Naive B cell (primary cell): ENCODE measurements at regions not wholly inside any gene's neighbourhood (a gene's known extent, or its start where the extent isn't known, plus 50 kb on each side); places are given as distances from the start of the nearest gene placed in this dataset.

ENCODE experiments used
- ATAC-seq, 2 donors: fragments of 150-1000 bp; cut with Tn5 transposase; 2 replicates each; pipeline ENCODE4 v1.10.0; 2021; ENCODE audit warnings: low read depth in 2 of 2, mild to moderate bottlenecking in 2 of 2, moderate library complexity in 2 of 2
- DNase-seq: peaks from one replicate; pipeline ENCODE4 v3.0.0; 2022
- H3K27ac Mint-ChIP-seq, 6 donors: one replicate each; pipeline ENCODE4 v1.8.0; 2020 to 2022; ENCODE audit warnings: mild to moderate bottlenecking in 6 of 6, mixed read lengths in 6 of 6, moderate library complexity in 5 of 6, inconsistent platforms in 2 of 6
- H3K27me3 Mint-ChIP-seq, 3 donors: one replicate each; pipeline ENCODE4 v1.8.0; 2021 to 2022; ENCODE audit warnings: mixed read lengths in 3 of 3, mild to moderate bottlenecking in 1 of 3
- H3K36me3 Mint-ChIP-seq, 2 donors: one replicate each; pipeline ENCODE4 v1.8.0; 2020 to 2022; ENCODE audit warnings: mixed read lengths in 2 of 2, inconsistent platforms in 1 of 2, mild to moderate bottlenecking in 1 of 2
- H3K4me1 Mint-ChIP-seq, 3 donors: one replicate each; pipeline ENCODE4 v1.8.0; 2020 to 2022; ENCODE audit warnings: mixed read lengths in 3 of 3, inconsistent platforms in 1 of 3, mild to moderate bottlenecking in 1 of 3, moderate library complexity in 1 of 3
- H3K4me3 Mint-ChIP-seq, 8 donors: one replicate each; pipeline ENCODE4 v1.8.0; 2020 to 2022; ENCODE audit warnings: mild to moderate bottlenecking in 8 of 8, mixed read lengths in 8 of 8, moderate library complexity in 8 of 8, inconsistent platforms in 2 of 8
- H3K9me3 Mint-ChIP-seq, 7 donors: one replicate each; pipeline ENCODE4 v1.8.0; 2020 to 2022; ENCODE audit warnings: mixed read lengths in 7 of 7, mild to moderate bottlenecking in 5 of 7, inconsistent platforms in 2 of 7, moderate library complexity in 1 of 7

GRCh38 chr10:128375171-128375570, 248.9 kb upstream of the MKI67 start:
- Mint-ChIP-seq H3K36me3 (no peaks in the 10 kb centered on the region), H3K4me3 (no peak overlapping the region), H3K4me1 (no peaks in the 10 kb centered on the region), H3K9me3 (peaks cover 0 to 13% (median 3%) of the 10 kb centered on the region in 7 donors), H3K27me3 (peaks cover 6 to 10% (median 10%) of the 10 kb centered on the region in 3 donors), H3K27ac (no peak overlapping the region)
- DNase-seq (no peak), ATAC-seq (no peak)

- no peaks in the 10 kb centered on the region for H3K4me1 Mint-ChIP-seq
- ATAC-seq (no peak), DNase-seq (no peak)
- no peak overlapping the region for H3K27ac Mint-ChIP-seq
- H3K9me3 Mint-ChIP-seq, result peaks cover 0 to 6% (median 3%) of the 10 kb centered on the region in 7 donors
- H3K36me3 Mint-ChIP-seq, result no peaks in the 10 kb centered on the region
- H3K27me3 Mint-ChIP-seq, result peaks cover 6 to 10% (median 10%) of the 10 kb centered on the region in 3 donors
- no peak overlapping the region for H3K4me3 Mint-ChIP-seq
Measured at GRCh38 chr10:128377364-128377987, 251.3 kb upstream of the MKI67 start.

GRCh38 chr10:128377988-128378387, 251.8 kb upstream of the MKI67 start:
- H3K27me3 Mint-ChIP-seq, result peaks cover 6 to 10% (median 10%) of the 10 kb centered on the region in 3 donors

GRCh38 chr10:128380946-128381345, 254.7 kb upstream of the MKI67 start:
- Mint-ChIP-seq H3K9me3 (peaks cover 0 to 8% (median 4%) of the 10 kb centered on the region in 7 donors), H3K4me1 (no peaks in the 10 kb centered on the region), H3K36me3 (no peaks in the 10 kb centered on the region), H3K27me3 (peaks cover 6 to 13% (median 10%) of the 10 kb centered on the region in 3 donors), H3K27ac (peak overlapping the region in 1 of 6 donors; percentile 35), H3K4me3 (no peak overlapping the region)
- DNase-seq (no peak), ATAC-seq (no peak)

More at GRCh38 chr10:128377988-128378387, 251.8 kb upstream of the MKI67 start:
- no peaks in the 10 kb centered on the region for H3K36me3 Mint-ChIP-seq
- H3K27ac Mint-ChIP-seq, result no peak overlapping the region
- peaks cover 0 to 6% (median 3%) of the 10 kb centered on the region in 7 donors for H3K9me3 Mint-ChIP-seq
- no peaks in the 10 kb centered on the region for H3K4me1 Mint-ChIP-seq
- DNase-seq, result no peak
- ATAC-seq, result no peak
- no peak overlapping the region for H3K4me3 Mint-ChIP-seq

DNA sequence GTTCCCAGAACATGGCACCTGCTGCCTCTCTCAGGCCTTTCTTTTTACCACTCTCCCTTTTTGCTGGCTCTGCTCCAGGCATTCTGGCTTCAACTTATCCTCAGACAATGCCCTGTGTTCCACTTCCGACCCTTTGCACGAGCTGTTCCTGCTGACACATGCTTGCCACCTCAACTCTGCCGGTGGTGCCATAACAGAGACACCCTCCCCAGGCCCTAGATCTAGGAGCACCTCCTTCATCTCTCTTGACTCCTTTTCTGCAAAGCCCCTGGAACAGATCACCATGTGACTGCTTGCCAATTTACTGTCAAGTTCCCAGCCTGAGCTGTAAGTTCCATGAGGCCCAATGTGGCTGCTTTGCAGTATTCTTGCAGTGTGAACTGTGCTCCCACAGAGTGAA, 256.0 kb upstream of the MKI67 start:
- no peak overlapping the region for H3K27ac Mint-ChIP-seq
- ATAC-seq (no peak), DNase-seq (no peak)
- no peaks in the 10 kb centered on the region for H3K4me1 Mint-ChIP-seq
- H3K27me3 Mint-ChIP-seq, result peaks cover 6 to 18% (median 10%) of the 10 kb centered on the region in 3 donors
- no peak overlapping the region for H3K4me3 Mint-ChIP-seq
- H3K9me3 Mint-ChIP-seq, result peaks cover 0 to 5% (median 0%) of the 10 kb centered on the region in 7 donors
- H3K36me3 Mint-ChIP-seq, result no peaks in the 10 kb centered on the region

DNA sequence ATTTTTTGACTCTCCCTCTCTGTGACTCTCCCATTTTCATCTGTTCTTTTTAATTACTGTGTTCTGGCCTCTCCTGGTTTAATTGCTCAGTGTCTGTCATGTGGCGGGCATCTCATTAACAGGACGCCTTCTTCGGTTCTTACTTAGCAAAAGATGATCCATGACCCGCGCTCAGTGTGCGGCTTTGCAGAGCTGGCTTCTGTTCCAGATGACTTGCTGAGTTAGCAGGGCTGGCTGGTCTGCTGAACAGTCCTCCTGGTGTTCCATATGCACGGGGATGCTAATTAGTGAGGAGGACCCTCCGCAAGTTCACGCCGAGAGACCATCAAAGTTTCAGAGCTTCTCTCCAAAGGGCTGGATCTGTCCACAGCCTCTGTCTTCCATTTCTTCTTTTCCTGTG, 258.6 kb upstream of the MKI67 start:
- H3K9me3 Mint-ChIP-seq, result peaks cover 0 to 9% (median 2%) of the 10 kb centered on the region in 7 donors
- DNase-seq (no peak), ATAC-seq (no peak)
- no peaks in the 10 kb centered on the region for H3K4me1 Mint-ChIP-seq
- peaks cover 10 to 17% (median 11%) of the 10 kb centered on the region in 3 donors for H3K27me3 Mint-ChIP-seq
- no peaks in the 10 kb centered on the region for H3K36me3 Mint-ChIP-seq
- no peak overlapping the region for H3K27ac Mint-ChIP-seq
- no peak overlapping the region for H3K4me3 Mint-ChIP-seq

DNA sequence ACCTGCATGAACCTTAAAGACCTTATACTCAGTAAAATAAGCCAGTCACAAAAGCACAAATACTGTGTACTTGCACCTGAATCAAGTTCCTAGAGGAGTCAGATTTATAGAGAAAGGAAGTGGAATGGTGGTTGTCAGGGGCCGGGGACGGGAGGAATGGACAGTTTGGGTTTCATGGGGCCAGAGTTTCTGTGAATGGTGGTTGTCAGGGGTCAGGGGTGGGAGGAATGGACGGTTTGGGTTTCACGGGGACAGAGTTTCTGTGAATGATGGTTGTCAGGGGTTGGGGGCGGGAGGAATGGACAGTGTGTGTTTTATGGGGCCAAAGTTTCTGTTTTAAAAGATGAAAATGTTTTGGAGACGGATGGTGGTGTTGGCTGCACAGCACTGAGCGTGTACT, 260.0 kb upstream of the MKI67 start:
- H3K4me3 Mint-ChIP-seq, result no peak overlapping the region
- H3K9me3 Mint-ChIP-seq, result peaks cover 0 to 9% (median 2%) of the 10 kb centered on the region in 7 donors
- peaks cover 6 to 17% (median 10%) of the 10 kb centered on the region in 3 donors for H3K27me3 Mint-ChIP-seq
- no peak overlapping the region for H3K27ac Mint-ChIP-seq
- DNase-seq (no peak), ATAC-seq (no peak)
- no peaks in the 10 kb centered on the region for H3K4me1 Mint-ChIP-seq
- H3K36me3 Mint-ChIP-seq, result no peaks in the 10 kb centered on the region

DNA sequence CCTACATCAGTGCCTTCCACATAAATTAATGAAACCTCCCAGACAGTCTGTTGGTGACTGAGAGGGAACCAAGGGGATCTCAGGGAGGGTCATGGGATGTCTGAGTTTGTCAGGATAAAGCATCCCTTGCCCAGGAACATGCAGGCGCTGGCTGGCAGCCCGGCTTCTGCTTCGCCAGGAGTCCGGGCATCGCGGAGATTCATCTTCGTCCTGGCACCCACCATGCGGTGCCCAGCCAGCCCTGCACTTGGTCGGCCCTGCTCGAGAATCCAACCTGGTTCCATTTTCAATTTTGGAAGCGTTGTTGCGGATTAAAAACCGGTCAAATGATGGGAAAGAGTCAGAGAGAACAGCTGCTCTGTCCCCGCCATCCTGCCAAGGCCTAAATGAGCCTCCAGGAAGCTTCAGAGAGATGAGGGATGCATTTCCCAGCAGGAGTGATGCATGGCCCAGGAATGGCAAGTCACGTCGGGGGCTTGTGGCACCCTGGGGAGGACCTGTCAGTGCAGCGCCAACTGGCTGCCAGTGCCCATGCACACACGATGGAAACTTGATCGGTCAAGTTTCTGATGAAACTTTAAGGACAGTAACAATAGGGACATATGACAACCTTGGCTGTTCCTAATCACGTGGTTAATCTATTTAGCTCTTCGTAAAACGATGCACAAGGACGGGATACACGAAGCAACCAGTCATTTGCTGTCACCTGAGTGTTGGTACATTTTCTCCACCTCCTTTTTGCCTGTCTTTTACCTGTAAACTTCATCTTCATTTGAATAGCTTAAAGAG, 260.8 kb upstream of the MKI67 start:
- Mint-ChIP-seq H3K27me3 (peaks cover 4 to 17% (median 10%) of the 10 kb centered on the region in 3 donors), H3K9me3 (peaks cover 0 to 9% (median 2%) of the 10 kb centered on the region in 7 donors), H3K27ac (no peak overlapping the region), H3K4me1 (no peaks in the 10 kb centered on the region), H3K36me3 (no peaks in the 10 kb centered on the region), H3K4me3 (peak overlapping the region in 1 of 8 donors; percentile 36)
- no peak for ATAC-seq
- DNase-seq, result no peak

GRCh38 chr10:128390596-128390995, 264.4 kb upstream of the MKI67 start:
- Mint-ChIP-seq H3K4me3 (no peak overlapping the region), H3K27me3 (peaks cover 4 to 17% (median 10%) of the 10 kb centered on the region in 3 donors), H3K36me3 (no peaks in the 10 kb centered on the region), H3K9me3 (peaks cover 0 to 4% (median 2%) of the 10 kb centered on the region in 7 donors), H3K4me1 (no peaks in the 10 kb centered on the region), H3K27ac (no peak overlapping the region)
- ATAC-seq, result no peak
- no peak for DNase-seq

GRCh38 chr10:128393546-128393945, 267.3 kb upstream of the MKI67 start:
- no peak for ATAC-seq
- DNase-seq, result no peak
- H3K36me3 Mint-ChIP-seq, result no peaks in the 10 kb centered on the region
- no peaks in the 10 kb centered on the region for H3K4me1 Mint-ChIP-seq
- no peak overlapping the region for H3K27ac Mint-ChIP-seq
- peaks cover 8 to 17% (median 9%) of the 10 kb centered on the region in 3 donors for H3K27me3 Mint-ChIP-seq
- H3K4me3 Mint-ChIP-seq, result no peak overlapping the region
- H3K9me3 Mint-ChIP-seq, result peaks cover 0 to 9% (median 3%) of the 10 kb centered on the region in 7 donors

DNA sequence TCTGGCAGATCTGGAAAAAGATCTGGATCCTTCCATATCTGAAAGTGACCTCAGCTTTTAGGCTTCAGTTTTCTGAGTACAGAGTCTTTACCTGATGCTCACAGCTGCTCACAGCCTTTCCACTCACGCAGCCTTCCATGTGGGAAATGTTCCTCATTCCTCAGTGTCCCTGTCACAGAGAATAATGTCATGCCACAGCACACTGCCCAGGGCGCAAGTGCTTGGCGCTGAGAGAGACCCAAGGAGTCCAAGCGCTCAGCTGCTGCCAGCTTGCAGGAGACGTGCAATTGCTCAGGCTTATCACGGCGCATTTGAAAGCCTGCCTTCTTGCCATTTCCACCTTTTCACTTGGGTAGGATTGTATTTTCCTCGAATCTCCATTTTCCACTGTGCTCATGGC, 271.9 kb upstream of the MKI67 start:
- no peaks in the 10 kb centered on the region for H3K4me1 Mint-ChIP-seq
- ATAC-seq (no peak), DNase-seq (no peak)
- peaks cover 0 to 15% of the 10 kb centered on the region in 2 donors for H3K36me3 Mint-ChIP-seq
- H3K9me3 Mint-ChIP-seq, result peaks cover 3 to 26% (median 12%) of the 10 kb centered on the region in 7 donors
- H3K27ac Mint-ChIP-seq, result no peak overlapping the region
- peaks cover 0 to 8% (median 4%) of the 10 kb centered on the region in 3 donors for H3K27me3 Mint-ChIP-seq
- H3K4me3 Mint-ChIP-seq, result no peak overlapping the region

DNA sequence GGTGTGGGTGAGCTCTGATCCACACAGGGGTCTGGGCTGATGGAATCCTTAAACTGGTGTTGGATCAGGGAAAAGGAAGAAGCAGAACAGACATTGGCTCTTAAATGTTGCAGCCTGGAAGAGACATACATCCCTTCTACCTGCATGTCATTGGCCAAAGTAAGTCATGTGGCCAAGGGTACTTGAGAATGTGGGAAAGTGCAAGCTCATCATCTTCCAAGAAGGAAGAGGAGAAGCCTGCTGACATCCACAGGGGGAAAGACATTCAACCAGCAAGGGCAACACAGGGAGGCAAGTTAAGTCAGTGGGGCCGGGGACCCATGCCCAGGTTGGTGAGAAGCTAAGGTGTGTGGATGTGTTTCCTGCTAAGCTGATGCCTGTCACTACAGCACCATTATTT, 272.8 kb upstream of the MKI67 start:
- Mint-ChIP-seq H3K27ac (no peak overlapping the region), H3K4me1 (no peaks in the 10 kb centered on the region), H3K36me3 (peaks cover 0 to 15% of the 10 kb centered on the region in 2 donors)

DNA sequence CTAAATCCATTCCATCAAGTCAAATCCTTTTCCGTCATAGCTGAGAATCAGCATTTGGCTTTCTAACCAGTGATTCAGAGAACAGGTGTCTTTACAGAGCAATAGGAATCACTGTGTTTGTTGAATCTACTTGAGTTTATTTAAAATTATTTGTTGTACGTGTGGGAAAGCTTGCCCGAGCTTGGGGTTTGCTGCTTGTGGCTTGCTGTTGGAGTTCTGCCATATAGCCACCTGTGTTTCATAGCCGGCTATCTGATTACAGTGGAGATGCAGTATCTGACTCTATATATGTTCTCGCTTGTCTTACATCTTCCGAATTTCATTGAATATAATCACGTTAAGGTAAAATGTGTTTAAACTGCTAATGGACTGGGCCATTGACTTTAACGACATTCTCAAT, 274.3 kb upstream of the MKI67 start:
- Mint-ChIP-seq H3K27ac (no peak overlapping the region), H3K27me3 (peaks cover 0 to 8% (median 4%) of the 10 kb centered on the region in 3 donors), H3K4me1 (no peaks in the 10 kb centered on the region), H3K36me3 (peaks cover 0 to 15% of the 10 kb centered on the region in 2 donors), H3K9me3 (peaks cover 4 to 26% (median 11%) of the 10 kb centered on the region in 7 donors), H3K4me3 (no peak overlapping the region)
- ATAC-seq (no peak), DNase-seq (no peak)

More for the DNA sequence above, 272.8 kb upstream of the MKI67 start:
- peaks cover 0 to 8% (median 4%) of the 10 kb centered on the region in 3 donors for H3K27me3 Mint-ChIP-seq
- H3K9me3 Mint-ChIP-seq, result peaks cover 3 to 26% (median 12%) of the 10 kb centered on the region in 7 donors
- DNase-seq (no peak), ATAC-seq (no peak)
- H3K4me3 Mint-ChIP-seq, result no peak overlapping the region

- Mint-ChIP-seq H3K27ac (no peak overlapping the region), H3K9me3 (peaks cover 4 to 17% (median 11%) of the 10 kb centered on the region in 7 donors), H3K36me3 (peaks cover 0 to 15% of the 10 kb centered on the region in 2 donors), H3K27me3 (no peaks in the 10 kb centered on the region), H3K4me1 (no peaks in the 10 kb centered on the region), H3K4me3 (no peak overlapping the region)
- DNase-seq, result no peak
- no peak for ATAC-seq
Measured at GRCh38 chr10:128405450-128405849, 279.2 kb upstream of the MKI67 start.
